Neural crest cell (in vitro differentiated cells): ENCODE measurements at regions not wholly inside any gene's neighbourhood (a gene's known extent, or its start where the extent isn't known, plus 50 kb on each side); places are given as distances from the start of the nearest gene placed in this dataset.

Experiments
- DNase-seq: peaks from one replicate; pipeline ENCODE4 v3.0.0; 2021; ENCODE audit warnings: low read depth, mixed read lengths, low spot score
- H3K27ac Mint-ChIP-seq: one replicate; pipeline ENCODE4 v1.8.0; 2021; ENCODE audit warnings: mild to moderate bottlenecking, mixed read lengths; ENCODE audit not compliant: unreplicated experiment
- H3K27me3 Mint-ChIP-seq: 2 replicates; pipeline ENCODE4 v1.8.0; 2021; ENCODE audit warnings: low read depth, mild to moderate bottlenecking, mixed read lengths
- H3K36me3 Mint-ChIP-seq: 2 replicates; pipeline ENCODE4 v1.8.0; 2021; ENCODE audit warnings: low read depth, mild to moderate bottlenecking, mixed read lengths
- H3K4me1 Mint-ChIP-seq: 2 replicates; pipeline ENCODE4 v1.8.0; 2021; ENCODE audit warnings: mixed read lengths
- H3K4me3 Mint-ChIP-seq: one replicate; pipeline ENCODE4 v1.8.0; 2021; ENCODE audit warnings: mild to moderate bottlenecking, mixed read lengths
- H3K9me3 Mint-ChIP-seq: 2 replicates; pipeline ENCODE4 v1.8.0; 2021; ENCODE audit warnings: mixed read lengths
- CTCF ChIP-seq: fragments of 200-600 bp; sonication (generic); conservative IDR thresholded peaks from 2 replicates; pipeline ENCODE4 v1.5.0; 2021; ENCODE audit warnings: antibody characterized with exemption, mild to moderate bottlenecking

DNA sequence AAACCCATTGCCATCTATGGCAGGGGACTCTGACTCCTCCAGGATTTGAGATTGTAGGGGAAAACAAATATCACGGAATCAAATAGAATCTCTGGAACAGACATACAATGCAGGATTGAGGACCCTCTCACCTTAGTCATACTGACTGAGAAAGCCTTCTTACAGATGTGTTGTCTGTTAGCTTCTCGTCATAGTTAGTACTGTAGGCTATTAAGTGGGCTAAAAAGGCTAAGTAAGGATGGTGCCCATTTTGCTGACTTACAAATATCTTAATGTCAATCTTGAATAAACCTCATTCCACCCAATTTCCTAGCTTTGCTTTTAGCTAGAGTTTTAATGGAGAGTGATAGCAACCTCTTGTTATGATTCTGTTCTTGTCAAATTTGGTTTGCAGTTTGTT is 352.4 kb downstream of the QKI start:
- Mint-ChIP-seq H3K9me3 (peaks cover 10% of the 10 kb centered on the region), H3K4me3 (no peak overlapping the region), H3K4me1 (peaks cover 18% of the 10 kb centered on the region), H3K27ac (no peak overlapping the region), H3K36me3 (peaks cover 3% of the 10 kb centered on the region), H3K27me3 (no peaks in the 10 kb centered on the region)
- no peak for DNase-seq
- no peak for TF ChIP-seq CTCF

DNA sequence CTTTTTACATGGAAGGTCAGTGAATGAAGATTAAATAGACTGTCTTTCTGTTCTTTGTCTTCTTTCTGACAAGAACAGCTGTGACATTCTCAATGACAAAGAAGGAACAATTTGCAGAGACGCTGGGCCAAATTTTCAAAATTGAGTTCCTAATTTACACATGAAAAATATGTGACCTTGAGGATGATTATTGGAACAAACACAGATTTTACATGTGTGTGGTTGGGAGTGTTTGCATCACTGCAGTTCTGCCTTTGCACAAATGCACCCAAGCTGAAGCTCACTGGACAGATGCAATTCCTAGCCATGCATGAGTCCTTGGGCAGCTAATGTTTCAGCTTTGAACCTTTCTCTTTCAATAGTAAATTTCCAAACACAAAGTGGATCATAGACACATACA is 350.8 kb downstream of the QKI start:
- Mint-ChIP-seq H3K4me3 (no peak overlapping the region), H3K27me3 (no peaks in the 10 kb centered on the region), H3K36me3 (peaks cover 3% of the 10 kb centered on the region), H3K27ac (no peak overlapping the region), H3K9me3 (peaks cover 10% of the 10 kb centered on the region), H3K4me1 (peaks cover 18% of the 10 kb centered on the region)
- no peak for DNase-seq
- TF ChIP-seq CTCF, result no peak

GRCh38 chr6:163764565-163764964 is 350.0 kb downstream of the QKI start:
- Mint-ChIP-seq H3K4me1 (peaks cover 18% of the 10 kb centered on the region), H3K27ac (no peak overlapping the region), H3K9me3 (peaks cover 9% of the 10 kb centered on the region), H3K4me3 (no peak overlapping the region), H3K36me3 (peaks cover 3% of the 10 kb centered on the region), H3K27me3 (no peaks in the 10 kb centered on the region)
- DNase-seq, result no peak
- no peak for TF ChIP-seq CTCF

DNA sequence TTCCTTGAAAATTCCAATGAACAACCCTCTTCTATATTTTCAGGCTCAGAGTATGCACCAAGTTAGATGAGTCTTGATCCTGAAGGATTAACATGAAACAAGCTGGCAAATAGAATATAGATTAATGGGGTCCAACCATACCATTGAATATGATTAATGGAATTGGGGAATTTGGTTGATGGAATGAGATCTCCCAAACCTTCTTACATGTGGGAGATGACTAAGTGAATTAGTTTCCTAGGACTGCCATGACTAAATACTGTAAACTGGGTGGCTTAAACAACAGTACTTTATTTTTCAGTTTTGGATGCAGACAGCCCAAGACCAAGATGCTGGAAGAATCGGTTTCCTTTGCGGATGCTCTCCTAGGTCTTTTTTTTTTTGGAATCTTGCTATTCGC is 347.0 kb downstream of the QKI start:
- TF ChIP-seq CTCF, result no peak
- Mint-ChIP-seq H3K27ac (no peak overlapping the region), H3K4me3 (no peak overlapping the region), H3K27me3 (no peaks in the 10 kb centered on the region), H3K9me3 (peaks cover 1% of the 10 kb centered on the region), H3K36me3 (no peaks in the 10 kb centered on the region), H3K4me1 (peaks cover 23% of the 10 kb centered on the region)
- no peak for DNase-seq

DNA sequence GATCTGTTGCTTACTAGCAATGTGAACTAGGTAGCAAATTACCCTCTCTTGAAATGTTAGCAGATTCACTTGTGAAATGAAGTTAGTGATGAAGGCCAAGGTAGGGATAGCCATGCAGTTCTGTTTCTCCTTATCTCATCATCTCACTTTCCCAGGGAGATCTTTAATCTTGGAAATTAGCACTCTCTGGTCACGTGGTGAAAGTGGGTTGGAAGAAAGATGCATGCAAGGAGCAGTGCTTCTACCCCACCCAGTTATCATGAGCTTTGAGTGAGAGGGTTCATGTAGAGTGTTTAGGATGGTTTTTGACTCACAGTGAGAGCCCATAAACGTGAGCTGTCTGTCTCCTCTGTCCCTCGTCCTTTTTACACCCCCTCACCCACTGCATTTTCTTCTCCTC is 346.3 kb downstream of the QKI start:
- Mint-ChIP-seq H3K36me3 (peaks cover under 1% of the 10 kb centered on the region), H3K4me3 (no peak overlapping the region), H3K9me3 (peaks cover under 1% of the 10 kb centered on the region), H3K4me1 (peaks cover 21% of the 10 kb centered on the region), H3K27me3 (no peaks in the 10 kb centered on the region), H3K27ac (no peak overlapping the region)
- DNase-seq, result no peak
- TF ChIP-seq CTCF, result no peak

DNA sequence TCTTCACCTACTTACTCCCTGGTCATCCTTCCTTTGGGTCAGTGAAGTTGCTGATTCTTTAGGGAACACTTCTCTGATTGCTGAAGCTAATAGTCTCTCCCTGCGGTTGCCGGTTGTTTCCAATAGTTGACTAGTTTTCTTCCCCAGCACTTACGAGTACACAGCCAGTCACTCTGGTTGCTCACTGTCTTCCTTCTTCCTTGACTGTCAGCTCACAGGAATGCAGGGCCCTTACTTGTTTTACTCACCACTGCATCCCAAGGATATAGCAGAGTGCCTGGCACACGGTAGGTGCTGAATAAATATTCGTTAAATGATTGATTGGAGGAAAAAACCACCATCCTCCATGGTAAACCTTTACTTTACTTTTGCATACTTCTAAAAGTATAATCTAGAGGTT is 345.0 kb downstream of the QKI start:
- Mint-ChIP-seq H3K27ac (no peak overlapping the region), H3K4me1 (peaks cover 10% of the 10 kb centered on the region), H3K36me3 (peaks cover 9% of the 10 kb centered on the region), H3K9me3 (peaks cover 9% of the 10 kb centered on the region), H3K4me3 (no peak overlapping the region), H3K27me3 (no peaks in the 10 kb centered on the region)
- no peak for TF ChIP-seq CTCF
- no peak for DNase-seq
